Cerebellar cortex (tissue), 1 donor: ENCODE measurements at regions not wholly inside any gene's neighbourhood (a gene's known extent, or its start where the extent isn't known, plus 50 kb on each side); places are given as distances from the start of the nearest gene placed in this dataset.
A peak's percentile ranks its signal among the peaks of the same experiment; 100 is the strongest.

Experiments used
- DNase-seq: peaks from one replicate; pipeline ENCODE4 v3.0.0-alpha.2; 2015; ENCODE audit warnings: low spot score

DNA sequence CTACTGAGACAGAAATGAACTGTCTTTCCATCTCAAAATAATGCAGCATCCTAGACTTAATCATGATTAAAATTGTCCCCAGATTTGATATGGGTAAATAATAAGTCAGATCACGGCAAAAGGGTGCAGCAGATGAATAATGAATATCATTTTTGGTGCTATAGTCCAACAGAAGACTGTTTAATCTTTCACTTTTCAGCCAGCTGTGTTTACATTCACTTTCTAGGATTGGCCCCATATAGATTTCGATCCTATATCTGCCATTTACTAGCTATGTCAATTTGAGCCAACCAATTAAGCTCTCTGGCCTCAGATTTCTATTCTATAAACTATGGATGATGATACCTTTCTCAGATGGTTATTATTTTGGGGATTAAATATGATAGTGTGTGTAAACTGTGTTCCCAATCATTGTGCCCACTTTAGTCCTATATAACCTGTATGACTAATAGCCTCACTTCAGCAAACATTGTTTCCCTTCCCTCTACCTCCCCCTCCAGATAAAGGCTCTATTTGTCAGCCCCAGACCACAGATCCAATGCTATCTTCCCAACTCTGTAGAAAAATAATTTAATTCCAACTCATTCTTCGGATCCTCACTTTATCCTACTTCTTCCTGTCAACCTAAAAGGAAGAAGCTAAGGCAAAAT lies 53.6 kb upstream of the NT5E start:
- DNase-seq: no peak

- DNase-seq: no peak
These were observed 54.1 kb upstream of the NT5E start for GRCh38 chr6:85395746-85396145.

GRCh38 chr6:85394853-85395538 lies 54.9 kb upstream of the NT5E start:
- no peak for DNase-seq

DNA sequence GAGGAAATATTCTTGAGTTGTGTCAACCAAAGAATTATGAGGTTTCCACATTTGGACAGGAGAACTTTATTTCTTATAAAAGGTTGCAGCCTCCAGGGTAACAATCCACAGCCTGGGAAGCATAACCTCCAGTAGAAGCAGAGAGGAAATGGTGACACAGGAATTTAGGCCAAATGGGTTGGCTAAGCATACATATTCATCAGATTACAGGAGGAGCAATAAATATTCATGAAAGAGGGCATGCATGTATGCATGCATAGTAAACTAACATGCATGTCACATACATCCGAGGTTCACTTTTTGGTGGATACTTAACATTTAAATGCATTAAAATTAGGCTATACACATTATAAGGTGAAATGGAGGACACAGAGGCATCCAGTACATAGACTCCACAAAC lies 55.7 kb upstream of the NT5E start:
- no peak for DNase-seq

DNA sequence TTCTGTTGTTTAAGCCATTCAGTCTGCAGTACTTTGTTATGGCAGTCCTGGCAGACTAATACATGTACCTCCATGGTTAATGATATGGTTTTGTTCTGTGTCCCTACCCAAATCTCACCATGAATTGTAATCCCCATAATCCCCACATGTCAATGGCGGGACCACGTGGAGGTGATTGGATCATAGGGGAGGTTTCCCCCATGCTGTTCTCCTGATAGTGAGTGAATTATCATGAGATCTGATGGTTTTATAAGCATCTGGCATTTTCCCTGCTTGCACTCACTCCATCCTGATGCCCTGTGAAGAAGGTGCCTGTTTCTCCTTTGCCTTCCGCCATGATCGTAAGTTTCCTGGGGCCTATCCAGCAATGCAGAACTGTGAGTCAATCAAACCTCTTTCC lies 57.5 kb upstream of the NT5E start:
- DNase-seq: no peak

DNA sequence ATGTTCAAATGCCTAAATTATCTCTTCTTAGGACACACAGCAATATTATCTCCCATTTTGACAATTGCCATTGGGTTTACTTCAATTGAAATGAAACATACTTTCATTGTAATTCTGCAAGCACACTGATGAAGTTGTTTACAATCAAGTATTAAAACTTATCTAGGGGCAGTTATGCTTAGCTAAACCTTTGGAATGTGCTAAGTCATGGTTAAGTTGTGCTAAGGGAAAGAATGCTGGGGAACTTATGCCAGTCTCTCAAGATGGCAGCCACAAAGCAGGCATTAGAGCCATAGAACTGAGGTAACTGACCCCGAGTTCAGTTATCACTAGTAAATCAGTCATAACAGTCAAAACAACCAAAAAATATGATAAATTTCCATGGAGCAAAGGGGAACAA lies 59.1 kb upstream of the NT5E start:
- no peak for DNase-seq

GRCh38 chr6:85390105-85390728 lies 59.7 kb upstream of the NT5E start:
- no peak for DNase-seq

DNA sequence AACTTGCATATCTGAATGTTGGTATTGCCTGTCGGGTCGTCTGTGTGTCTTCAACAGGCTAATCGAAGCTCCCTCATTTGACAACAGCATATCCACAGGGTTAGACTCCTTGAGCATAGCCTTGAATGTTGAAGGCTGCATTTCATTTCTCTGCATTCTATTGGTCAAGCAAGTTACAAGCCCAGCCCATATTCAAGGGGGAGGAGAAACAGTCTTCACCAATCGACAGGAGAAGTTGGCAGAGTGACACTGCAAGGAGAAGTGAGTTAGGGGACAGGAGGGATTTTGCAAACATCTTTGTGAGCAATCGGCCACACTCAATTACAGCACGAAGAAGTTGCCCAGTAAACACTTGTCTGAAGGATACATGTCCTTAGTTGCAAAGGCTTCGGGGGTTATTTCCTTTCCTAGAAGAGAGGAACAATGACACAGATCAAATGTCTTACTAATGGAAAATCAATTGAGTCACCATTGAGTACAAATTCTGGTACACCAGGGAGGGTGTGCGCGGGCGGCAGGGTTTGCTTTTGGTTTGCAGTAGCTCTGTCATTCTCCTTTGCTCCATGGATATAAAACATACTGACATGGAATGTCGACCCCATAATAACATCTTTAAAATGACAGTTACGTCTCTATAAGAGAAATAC lies 60.6 kb upstream of the NT5E start:
- no peak for DNase-seq

- peak; percentile 16 for DNase-seq
These were observed 61.4 kb upstream of the NT5E start for GRCh38 chr6:85388531-85388930.

- no peak for DNase-seq
These were observed 64.1 kb upstream of the NT5E start for GRCh38 chr6:85385636-85386315.

- no peak for DNase-seq
These were observed 66.8 kb upstream of the NT5E start for GRCh38 chr6:85383042-85383441.

DNA sequence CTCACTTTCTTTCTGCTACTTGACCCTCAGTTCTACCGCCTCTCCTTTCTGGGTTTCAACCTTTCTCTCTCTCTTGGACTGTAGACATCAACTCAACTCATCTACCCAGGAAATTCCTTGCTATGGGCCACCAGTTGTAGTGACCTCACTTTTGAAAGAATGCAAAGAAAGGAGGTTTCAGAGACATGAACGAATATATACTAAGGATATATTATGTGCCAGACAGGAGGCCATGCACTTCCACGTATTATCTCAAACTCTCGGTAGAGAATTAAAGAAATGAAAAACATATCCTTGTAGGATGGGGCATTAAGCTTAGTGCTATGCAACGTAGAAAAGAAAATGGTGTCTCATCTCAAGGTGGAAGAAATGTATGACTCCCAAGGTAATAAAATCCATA lies 67.3 kb upstream of the NT5E start:
- DNase-seq: no peak

DNA sequence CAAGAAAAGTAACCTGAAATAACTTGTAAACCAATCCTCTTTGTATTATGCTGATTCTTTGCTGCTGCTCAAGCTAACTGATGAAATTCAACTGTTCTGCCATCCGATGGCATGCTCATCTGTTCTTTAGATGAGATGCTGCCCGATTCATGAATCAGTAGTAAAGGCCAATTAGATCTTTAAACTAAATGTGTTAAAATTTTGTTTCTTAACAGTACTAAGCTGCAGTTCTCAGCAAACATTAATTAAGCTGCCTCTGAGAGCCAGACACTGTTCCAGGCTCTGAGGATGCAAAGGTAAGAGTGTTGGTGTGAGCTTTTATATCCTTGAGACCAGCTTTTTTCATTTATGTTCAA lies 77.0 kb upstream of the NT5E start:
- DNase-seq: no peak

- no peak for DNase-seq
These were observed 77.5 kb upstream of the NT5E start for GRCh38 chr6:85372188-85372914.

GRCh38 chr6:85368631-85369030 lies 81.3 kb upstream of the NT5E start:
- no peak for DNase-seq

DNA sequence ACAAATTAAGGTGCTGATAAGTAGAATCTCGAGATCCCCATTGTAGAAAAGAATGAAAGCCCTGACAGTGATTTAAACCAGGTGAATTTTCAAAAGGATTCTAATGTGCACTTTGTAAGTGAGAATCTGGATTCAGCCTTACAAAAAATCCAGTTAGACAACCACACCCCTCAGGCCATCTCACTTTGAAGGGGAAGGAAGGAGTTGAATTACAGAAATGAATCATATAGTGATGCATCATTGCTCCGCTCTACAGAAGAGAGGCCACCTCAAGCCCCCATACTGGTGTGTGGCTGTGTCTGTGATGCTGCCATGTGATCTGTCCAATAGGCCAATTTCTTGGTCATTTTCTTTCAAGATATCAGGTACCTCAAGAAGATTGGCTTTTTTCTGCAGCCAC lies 85.5 kb upstream of the NT5E start:
- DNase-seq: no peak

DNA sequence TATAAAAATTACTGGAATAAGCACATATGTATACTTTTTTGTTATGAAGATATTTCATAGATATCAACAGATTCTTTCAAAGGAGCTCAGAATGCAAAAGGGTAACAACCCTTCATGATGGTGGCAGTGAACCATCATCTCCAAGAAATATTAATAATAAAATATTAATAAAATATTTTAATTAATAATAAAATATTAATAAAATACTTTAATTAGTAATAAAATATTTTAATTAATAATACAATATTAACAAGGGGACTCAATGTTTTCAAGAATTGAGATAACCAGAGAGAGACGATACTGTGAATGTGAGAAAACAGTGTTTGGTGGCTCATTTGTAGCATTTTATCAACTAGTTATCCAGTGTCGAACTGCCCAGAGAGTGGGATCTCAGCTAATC lies 86.0 kb upstream of the NT5E start:
- no peak for DNase-seq

GRCh38 chr6:85362652-85363310 lies 87.1 kb upstream of the NT5E start:
- DNase-seq: no peak

GRCh38 chr6:85361643-85362014 lies 88.3 kb upstream of the NT5E start:
- no peak for DNase-seq

DNA sequence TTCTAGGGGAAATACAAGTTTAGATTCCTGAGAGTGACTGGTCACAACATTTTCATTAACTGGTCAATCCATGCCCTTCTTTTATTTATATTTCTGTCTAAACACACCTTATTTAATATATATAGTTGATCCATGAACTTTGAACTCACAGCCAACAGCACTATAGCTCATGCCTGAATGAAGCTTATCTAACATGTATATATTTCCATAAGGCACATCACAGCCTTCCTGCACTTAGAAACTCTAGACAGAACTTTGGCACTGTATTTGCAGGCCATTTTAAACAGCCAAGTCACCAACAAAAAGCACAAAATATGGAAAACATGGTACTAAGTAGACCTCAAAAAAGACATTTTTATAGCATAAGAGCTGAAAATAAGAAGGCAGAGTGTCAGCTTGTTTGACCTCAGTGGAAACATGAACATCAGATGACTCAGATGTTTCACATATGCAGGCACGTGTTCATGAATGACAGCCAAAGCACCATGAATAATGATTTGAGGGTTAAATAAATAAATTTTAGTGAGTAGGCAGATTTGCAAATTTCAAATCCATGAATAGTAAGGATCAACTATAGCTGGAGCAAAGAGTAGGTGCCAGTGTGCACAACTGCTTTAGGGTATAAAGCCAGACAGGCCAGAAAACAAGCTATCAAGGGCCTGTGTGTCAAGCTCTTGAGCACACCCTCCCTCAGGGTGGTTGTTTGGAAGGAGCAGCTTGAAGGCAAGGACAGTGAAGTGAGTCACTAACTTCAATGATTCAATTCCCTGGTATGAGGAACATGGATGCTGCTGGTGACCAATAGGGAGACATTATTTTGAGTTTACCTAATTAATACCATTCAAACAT lies 88.9 kb upstream of the NT5E start:
- DNase-seq: no peak

DNA sequence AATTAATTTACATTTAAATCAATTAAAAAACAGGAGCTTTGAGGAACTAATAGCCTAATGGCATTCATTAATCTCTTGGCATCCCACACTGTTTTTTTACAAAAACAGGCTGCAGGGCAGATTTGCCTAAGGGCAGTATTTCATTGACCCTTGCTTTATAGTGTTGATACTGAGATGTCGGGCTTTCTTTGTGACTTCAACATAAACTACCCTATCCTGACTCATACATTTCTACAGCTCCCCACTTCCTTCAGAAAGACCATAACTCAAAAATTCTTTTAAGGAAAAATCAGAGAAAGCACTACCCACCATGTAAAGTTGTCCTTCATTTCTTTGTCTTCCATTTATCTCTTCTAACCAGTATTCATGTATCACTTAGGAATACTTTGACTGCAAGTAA lies 92.2 kb upstream of the NT5E start:
- no peak for DNase-seq
